ENCODE measurements at regions not wholly inside any gene's neighbourhood (a gene's known extent, or its start where the extent isn't known, plus 50 kb on each side); places are given as distances from the start of the nearest gene placed in this dataset.
"Not testable (repeated sequence)": the region's sequence is repeated elsewhere in the genome, so short reads cannot be mapped to it uniquely, and the experiment has no call there.

DNA sequence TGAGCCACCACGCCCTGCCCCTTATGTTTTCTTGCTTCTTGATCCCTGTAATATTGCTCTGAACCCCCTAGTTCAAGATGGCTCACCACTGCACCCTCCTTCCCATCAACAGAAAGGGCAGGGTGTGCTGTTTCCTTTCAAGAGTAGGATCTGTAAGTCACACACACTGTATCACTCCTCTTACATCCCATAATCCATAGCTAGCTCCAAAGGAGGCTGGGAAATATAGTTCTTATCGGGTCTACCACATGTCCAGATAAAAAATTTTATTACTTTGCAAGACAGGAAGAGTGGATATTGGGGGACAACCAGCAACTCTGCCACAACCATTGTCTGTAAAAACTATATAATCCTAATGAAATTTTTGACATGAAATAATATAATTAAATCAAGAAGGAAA, 79.6 kb downstream of the C9orf50 start:
- intact Hi-C loops (cut with DNase I) = no loop called here
- TF ChIP-seq CTCF (IDR thresholded peaks at IDR 0.05) = no peak

GRCh38 chr9:129539446-129539845, 81.5 kb downstream of the C9orf50 start:
- intact Hi-C loops (cut with DNase I) = no loop called here
- H3K9ac ChIP-seq (ENCODE audit: low read depth in 2 of 2, low read length in 2 of 2) = no peak overlapping the region
- H3K27me3 ChIP-seq = no peaks in the 10 kb centered on the region
- H3K4me1 ChIP-seq = no peaks in the 10 kb centered on the region
- DNase-seq = no peak
- no peaks in the 10 kb centered on the region for H3K36me3 ChIP-seq
- no peak overlapping the region for H3K4me3 ChIP-seq
- no peak overlapping the region for H3K27ac ChIP-seq
- TF ChIP-seq CTCF (IDR thresholded peaks at IDR 0.05) = no peak
- no peaks in the 10 kb centered on the region for H3K9me3 ChIP-seq

More for the DNA sequence above, 79.6 kb downstream of the C9orf50 start:
- Histone ChIP-seq H3K9me3 (no peaks in the 10 kb centered on the region), H3K27ac (no peak overlapping the region), H3K4me3 (no peak overlapping the region), H3K36me3 (no peaks in the 10 kb centered on the region), H3K4me1 (no peaks in the 10 kb centered on the region), H3K9ac (ENCODE audit: low read depth in 2 of 2, low read length in 2 of 2) (no peak overlapping the region), H3K27me3 (no peaks in the 10 kb centered on the region)
- no peak for DNase-seq

DNA sequence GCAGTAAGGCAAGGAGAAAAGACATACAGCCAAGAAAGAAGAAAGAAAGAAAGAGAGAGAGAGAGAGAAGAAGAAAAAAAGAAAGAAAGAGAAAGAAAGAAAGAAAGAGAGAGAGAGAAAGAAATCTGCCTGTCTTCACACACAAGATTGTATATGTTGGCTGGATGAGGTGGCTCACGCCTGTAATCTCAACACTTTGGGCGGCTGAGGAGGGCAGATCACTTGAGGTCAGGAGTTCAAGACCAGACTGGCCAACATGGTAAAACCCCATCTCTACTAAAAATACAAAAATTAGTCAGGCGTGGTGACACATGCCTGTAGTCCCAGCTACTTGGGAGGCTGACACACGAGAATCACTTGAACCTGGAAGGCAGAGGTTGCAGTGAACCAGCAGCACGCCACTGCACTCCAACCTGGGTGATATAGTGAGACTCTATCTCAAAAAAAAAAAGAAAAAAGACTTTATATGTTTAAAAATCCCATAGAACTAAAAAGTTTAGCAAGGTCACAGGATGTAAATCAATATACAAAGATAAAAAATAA, 89.0 kb downstream of the C9orf50 start:
- H3K9ac ChIP-seq (ENCODE audit: low read depth in 2 of 2, low read length in 2 of 2); intact Hi-C loops (cut with DNase I); H3K4me1 ChIP-seq; H3K4me3 ChIP-seq; DNase-seq; H3K27ac ChIP-seq; H3K9me3 ChIP-seq; H3K27me3 ChIP-seq; H3K36me3 ChIP-seq: not testable (repeated sequence)

- H3K9me3 ChIP-seq; H3K4me3 ChIP-seq; H3K27me3 ChIP-seq; H3K36me3 ChIP-seq; H3K4me1 ChIP-seq; H3K27ac ChIP-seq; H3K9ac ChIP-seq (ENCODE audit: low read depth in 2 of 2, low read length in 2 of 2); DNase-seq; intact Hi-C loops (cut with DNase I): not testable (repeated sequence)
Measured at GRCh38 chr9:129527955-129528354, 92.9 kb downstream of the C9orf50 start.

DNA sequence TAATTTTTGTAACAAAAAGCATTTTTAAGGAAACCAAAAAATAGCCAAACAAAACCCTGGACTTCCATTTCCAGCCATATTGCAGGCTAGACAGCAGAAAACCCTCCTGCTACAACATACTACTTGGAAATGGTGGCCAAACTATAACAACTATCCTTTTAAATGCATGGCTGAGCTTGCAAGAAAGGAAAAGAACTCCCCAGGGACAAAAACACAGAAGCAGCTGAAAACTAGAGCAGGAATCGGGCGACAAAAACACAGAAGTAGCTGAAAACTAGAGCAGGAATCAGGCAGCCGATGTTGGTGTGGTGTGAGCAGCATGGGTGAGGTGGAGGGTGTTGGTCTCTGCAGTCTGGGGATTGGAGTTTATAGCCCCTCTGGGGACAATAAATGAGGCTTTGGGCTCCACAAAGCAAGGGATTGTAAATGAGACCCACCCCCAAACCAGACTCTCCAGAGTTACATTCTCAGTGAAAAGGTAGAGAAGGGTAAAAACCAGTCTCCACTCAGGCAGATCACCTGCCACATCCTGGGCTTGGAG, 95.2 kb downstream of the C9orf50 start:
- no peaks in the 10 kb centered on the region for H3K27me3 ChIP-seq
- no peak for DNase-seq
- no peaks in the 10 kb centered on the region for H3K4me1 ChIP-seq
- no peak overlapping the region for H3K4me3 ChIP-seq
- H3K9me3 ChIP-seq = no peaks in the 10 kb centered on the region
- intact Hi-C loops (cut with DNase I) = no loop called here
- no peak overlapping the region for H3K27ac ChIP-seq
- no peak overlapping the region for H3K9ac ChIP-seq (ENCODE audit: low read depth in 2 of 2, low read length in 2 of 2)
- no peak for TF ChIP-seq CTCF (IDR thresholded peaks at IDR 0.05)
- H3K36me3 ChIP-seq = no peaks in the 10 kb centered on the region

DNA sequence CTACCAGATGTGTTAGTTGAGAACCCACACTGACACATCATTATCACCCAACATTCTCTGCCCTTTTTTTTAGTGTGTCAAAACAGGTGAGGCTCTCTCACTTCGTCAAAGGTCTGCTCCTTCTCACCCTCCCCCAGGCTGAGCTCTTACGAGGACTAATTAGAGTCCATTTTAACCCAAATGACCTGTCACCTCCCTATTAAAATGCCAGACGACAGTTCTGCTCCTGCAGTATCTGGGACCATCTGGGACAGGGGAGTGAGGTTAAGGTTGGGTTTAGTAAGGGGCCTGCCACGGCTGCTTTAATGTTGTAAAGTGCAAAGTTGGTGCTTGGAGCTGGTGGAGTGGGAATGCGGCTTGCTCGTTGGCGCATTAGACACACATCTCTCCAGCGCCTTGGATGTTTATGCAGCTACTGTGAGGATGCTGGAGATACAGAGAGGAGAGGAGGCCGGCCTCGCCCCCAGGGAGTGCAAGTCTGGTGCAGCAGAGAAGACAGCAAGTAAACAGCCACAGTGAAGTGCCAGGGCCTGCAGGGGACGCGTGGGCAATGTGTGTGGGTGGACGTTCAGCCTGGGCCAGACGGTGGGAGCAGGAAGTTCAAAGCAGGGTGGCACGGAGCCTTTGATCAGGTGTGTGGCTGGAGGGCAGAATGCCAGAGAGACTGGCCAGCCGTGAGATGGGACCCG, 96.2 kb downstream of the C9orf50 start:
- no peaks in the 10 kb centered on the region for H3K36me3 ChIP-seq

More for the DNA sequence above, 96.2 kb downstream of the C9orf50 start:
- no peak overlapping the region for H3K27ac ChIP-seq
- no peaks in the 10 kb centered on the region for H3K9me3 ChIP-seq
- no peak for TF ChIP-seq CTCF (IDR thresholded peaks at IDR 0.05)
- no peak for DNase-seq
- H3K27me3 ChIP-seq = no peaks in the 10 kb centered on the region
- intact Hi-C loops (cut with DNase I) = no loop called here
- H3K9ac ChIP-seq (ENCODE audit: low read depth in 2 of 2, low read length in 2 of 2) = no peak overlapping the region
- no peaks in the 10 kb centered on the region for H3K4me1 ChIP-seq
- H3K4me3 ChIP-seq = no peak overlapping the region

Measured in colonic mucosa (tissue), 4 donors.